ENCODE measurements at regions not wholly inside any gene's neighbourhood (a gene's known extent, or its start where the extent isn't known, plus 50 kb on each side); places are given as distances from the start of the nearest gene placed in this dataset.

DNA sequence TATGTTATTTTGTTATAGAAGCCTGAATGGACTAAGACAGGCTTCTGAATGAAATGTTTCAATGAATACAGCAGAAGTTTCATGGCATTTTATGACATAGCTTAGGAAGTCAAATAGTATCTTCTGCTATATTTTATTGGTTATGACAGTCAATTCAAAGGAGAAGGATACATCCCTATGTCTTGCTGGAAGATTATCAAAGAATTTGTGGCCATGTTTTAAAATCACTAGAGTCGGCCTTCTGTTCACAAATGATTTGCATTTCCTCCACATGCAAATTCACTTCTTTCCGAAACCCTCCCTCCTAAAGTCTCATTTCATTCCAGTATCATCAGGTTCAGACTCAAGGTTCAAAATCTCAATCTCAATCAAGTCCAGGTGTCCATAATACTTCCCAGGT lies 679.2 kb upstream of the ADAMTS5 start:
- TF ChIP-seq, protein P1, sequence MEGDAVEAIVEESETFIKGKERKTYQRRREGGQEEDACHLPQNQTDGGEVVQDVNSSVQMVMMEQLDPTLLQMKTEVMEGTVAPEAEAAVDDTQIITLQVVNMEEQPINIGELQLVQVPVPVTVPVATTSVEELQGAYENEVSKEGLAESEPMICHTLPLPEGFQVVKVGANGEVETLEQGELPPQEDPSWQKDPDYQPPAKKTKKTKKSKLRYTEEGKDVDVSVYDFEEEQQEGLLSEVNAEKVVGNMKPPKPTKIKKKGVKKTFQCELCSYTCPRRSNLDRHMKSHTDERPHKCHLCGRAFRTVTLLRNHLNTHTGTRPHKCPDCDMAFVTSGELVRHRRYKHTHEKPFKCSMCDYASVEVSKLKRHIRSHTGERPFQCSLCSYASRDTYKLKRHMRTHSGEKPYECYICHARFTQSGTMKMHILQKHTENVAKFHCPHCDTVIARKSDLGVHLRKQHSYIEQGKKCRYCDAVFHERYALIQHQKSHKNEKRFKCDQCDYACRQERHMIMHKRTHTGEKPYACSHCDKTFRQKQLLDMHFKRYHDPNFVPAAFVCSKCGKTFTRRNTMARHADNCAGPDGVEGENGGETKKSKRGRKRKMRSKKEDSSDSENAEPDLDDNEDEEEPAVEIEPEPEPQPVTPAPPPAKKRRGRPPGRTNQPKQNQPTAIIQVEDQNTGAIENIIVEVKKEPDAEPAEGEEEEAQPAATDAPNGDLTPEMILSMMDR (IDR thresholded peaks at IDR 0.05; ENCODE audit: borderline replicate concordance, extremely low read depth, low read length, poor library complexity, severe bottlenecking): no peak
- TF ChIP-seq EZH2 (IDR thresholded peaks at IDR 0.05; ENCODE audit: borderline replicate concordance, low read depth, low read length, severe bottlenecking): no peak
